Loucy (cell line): ENCODE measurements at regions not wholly inside any gene's neighbourhood (a gene's known extent, or its start where the extent isn't known, plus 50 kb on each side); places are given as distances from the start of the nearest gene placed in this dataset.

Experiments
- H2AFZ ChIP-seq: fragments of 200-600 bp; sonication (generic); 2 replicates; pipeline ENCODE4 v1.6.0; 2016; ENCODE audit warnings: antibody characterized with exemption, mild to moderate bottlenecking, low read length, moderate library complexity
- H3F3A ChIP-seq: fragments of 200-600 bp; 2 replicates; pipeline ENCODE4 v1.6.0; 2016; ENCODE audit warnings: antibody characterized with exemption, low read depth, mild to moderate bottlenecking
- H3K27me3 ChIP-seq: fragments of 200-600 bp; sonication (generic); 2 replicates; pipeline ENCODE4 v1.6.1; 2014; ENCODE audit warnings: low read length, mild to moderate bottlenecking; ENCODE audit not compliant: insufficient read depth, poor library complexity, severe bottlenecking
- H3K36me3 ChIP-seq: fragments of 200-600 bp; sonication (generic); 2 replicates; pipeline ENCODE4 v1.6.1; 2016; ENCODE audit warnings: low read length; ENCODE audit not compliant: insufficient read depth
- H3K4me1 ChIP-seq: fragments of 200-600 bp; sonication (generic); 2 replicates; pipeline ENCODE4 v1.5.1; 2014; ENCODE audit warnings: low read length, mild to moderate bottlenecking; ENCODE audit not compliant: insufficient read depth, poor library complexity, severe bottlenecking
- H3K4me2 ChIP-seq: fragments of 200-600 bp; sonication (generic); 2 replicates; pipeline ENCODE4 v1.6.0; 2014; ENCODE audit warnings: antibody characterized with exemption, low read length, low read depth, mild to moderate bottlenecking; ENCODE audit not compliant: poor library complexity, severe bottlenecking
- H3K4me3 ChIP-seq: fragments of 200-600 bp; sonication (generic); 2 replicates; pipeline ENCODE4 v1.5.1; 2014; ENCODE audit warnings: low read length, mild to moderate bottlenecking, mixed read lengths; ENCODE audit not compliant: poor library complexity, severe bottlenecking
- H3K79me2 ChIP-seq: fragments of 200-600 bp; sonication (generic); 2 replicates; pipeline ENCODE4 v1.6.1; 2014; ENCODE audit warnings: low read length; ENCODE audit not compliant: insufficient read depth
- H3K9ac ChIP-seq: fragments of 200-600 bp; sonication (generic); 2 replicates; pipeline ENCODE4 v1.6.0; 2014; ENCODE audit warnings: mild to moderate bottlenecking, low read depth, low read length, moderate library complexity; ENCODE audit not compliant: poor library complexity, severe bottlenecking
- H3K9me2 ChIP-seq: fragments of 200-600 bp; sonication (generic); replicated peaks from 2 replicates; pipeline ENCODE4 v1.6.1; 2016; ENCODE audit warnings: low read depth, low read length, mixed read lengths
- H3K9me3 ChIP-seq: fragments of 200-600 bp; sonication (generic); 2 replicates; pipeline ENCODE4 v1.6.1; 2014; ENCODE audit warnings: mild to moderate bottlenecking, antibody characterized with exemption, low read length, low read depth; ENCODE audit not compliant: insufficient read depth
- H4K20me1 ChIP-seq: fragments of 200-600 bp; sonication (generic); 2 replicates; pipeline ENCODE4 v1.6.0; 2014; ENCODE audit warnings: antibody characterized with exemption, low read length, mild to moderate bottlenecking; ENCODE audit not compliant: insufficient read depth, poor library complexity, severe bottlenecking
- EZH2phosphoT487 ChIP-seq: fragments of 200-600 bp; IDR thresholded peaks from 2 replicates; pipeline ENCODE4 v1.6.1; 2018; ENCODE audit warnings: antibody characterized with exemption, mild to moderate bottlenecking, moderate library complexity, borderline replicate concordance
- TF ChIP-seq, protein P1 (sequence below): fragments of 200-600 bp; sonication (generic); conservative IDR thresholded peaks from 2 replicates; pipeline ENCODE4 v1.5.1; 2014; ENCODE audit warnings: mild to moderate bottlenecking, antibody characterized with exemption, low read length

DNA sequence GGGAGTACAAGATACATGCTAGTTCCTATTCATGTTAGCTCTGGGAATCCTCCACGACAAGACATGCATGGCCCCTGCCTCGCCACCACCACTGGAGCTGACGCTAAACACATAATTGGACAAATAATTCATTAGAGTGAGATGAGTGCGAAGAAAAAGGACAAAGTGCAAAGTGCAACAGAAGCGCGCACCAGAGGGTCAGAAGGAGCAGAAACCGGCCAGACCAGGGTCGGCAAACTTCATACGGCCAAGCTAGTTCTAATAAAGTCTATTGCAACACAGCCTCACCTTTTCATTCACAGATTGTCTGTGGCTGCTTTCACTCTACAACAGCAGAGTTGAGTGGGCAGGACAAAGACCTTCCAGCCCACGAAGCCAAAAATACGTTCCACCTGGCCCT, 266.1 kb upstream of the KLHL29 start:
- H3K9ac ChIP-seq: no peak overlapping the region
- H4K20me1 ChIP-seq: no peaks in the 10 kb centered on the region
- H3K9me2 ChIP-seq: no peaks in the 10 kb centered on the region
- H3K4me2 ChIP-seq: no peak overlapping the region
- no peaks in the 10 kb centered on the region for H3K4me1 ChIP-seq
- 0 out of 2 replicates have a peak, but pooled peaks cover 2% of the 10 kb centered on the region for H3K9me3 ChIP-seq
- no peaks in the 10 kb centered on the region for H3K27me3 ChIP-seq
- no peaks in the 10 kb centered on the region for H3K36me3 ChIP-seq
- no peak overlapping the region for H3K4me3 ChIP-seq
- TF ChIP-seq EZH2phosphoT487: no peak
- TF ChIP-seq, protein P1, sequence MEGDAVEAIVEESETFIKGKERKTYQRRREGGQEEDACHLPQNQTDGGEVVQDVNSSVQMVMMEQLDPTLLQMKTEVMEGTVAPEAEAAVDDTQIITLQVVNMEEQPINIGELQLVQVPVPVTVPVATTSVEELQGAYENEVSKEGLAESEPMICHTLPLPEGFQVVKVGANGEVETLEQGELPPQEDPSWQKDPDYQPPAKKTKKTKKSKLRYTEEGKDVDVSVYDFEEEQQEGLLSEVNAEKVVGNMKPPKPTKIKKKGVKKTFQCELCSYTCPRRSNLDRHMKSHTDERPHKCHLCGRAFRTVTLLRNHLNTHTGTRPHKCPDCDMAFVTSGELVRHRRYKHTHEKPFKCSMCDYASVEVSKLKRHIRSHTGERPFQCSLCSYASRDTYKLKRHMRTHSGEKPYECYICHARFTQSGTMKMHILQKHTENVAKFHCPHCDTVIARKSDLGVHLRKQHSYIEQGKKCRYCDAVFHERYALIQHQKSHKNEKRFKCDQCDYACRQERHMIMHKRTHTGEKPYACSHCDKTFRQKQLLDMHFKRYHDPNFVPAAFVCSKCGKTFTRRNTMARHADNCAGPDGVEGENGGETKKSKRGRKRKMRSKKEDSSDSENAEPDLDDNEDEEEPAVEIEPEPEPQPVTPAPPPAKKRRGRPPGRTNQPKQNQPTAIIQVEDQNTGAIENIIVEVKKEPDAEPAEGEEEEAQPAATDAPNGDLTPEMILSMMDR: no peak
- no peak overlapping the region for H2AFZ ChIP-seq
- H3F3A ChIP-seq: no peaks in the 10 kb centered on the region
- no peaks in the 10 kb centered on the region for H3K79me2 ChIP-seq

DNA sequence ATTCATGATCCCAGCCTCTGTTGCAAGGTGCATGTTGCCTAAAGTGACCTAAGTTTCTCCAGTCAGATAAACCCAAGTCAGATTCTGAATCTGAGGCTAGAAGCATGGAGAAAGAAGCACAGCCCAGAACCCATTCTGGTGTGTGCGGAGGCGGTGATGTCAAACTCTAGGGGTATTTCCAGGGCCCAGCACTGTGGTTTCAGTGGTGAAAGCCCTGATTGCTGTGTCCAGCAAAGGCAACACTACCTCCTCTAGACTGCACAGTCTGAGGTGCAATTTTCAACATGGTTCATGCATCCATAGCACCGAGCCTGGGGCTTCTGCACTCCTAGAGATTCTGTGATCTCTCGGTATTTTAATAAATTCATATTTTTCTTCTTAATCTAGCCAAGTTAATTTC, 264.8 kb upstream of the KLHL29 start:
- H2AFZ ChIP-seq: no peak overlapping the region
- H3K4me3 ChIP-seq: no peak overlapping the region
- no peaks in the 10 kb centered on the region for H4K20me1 ChIP-seq
- H3K27me3 ChIP-seq: no peaks in the 10 kb centered on the region
- TF ChIP-seq, protein P1: no peak
- no peak for TF ChIP-seq EZH2phosphoT487
- no peaks in the 10 kb centered on the region for H3K9me2 ChIP-seq
- H3K4me1 ChIP-seq: no peaks in the 10 kb centered on the region
- no peak overlapping the region for H3K9ac ChIP-seq
- no peaks in the 10 kb centered on the region for H3K36me3 ChIP-seq
- H3K79me2 ChIP-seq: no peaks in the 10 kb centered on the region
- no peaks in the 10 kb centered on the region for H3F3A ChIP-seq
- 0 out of 2 replicates have a peak, but pooled peaks cover 2% of the 10 kb centered on the region for H3K9me3 ChIP-seq
- H3K4me2 ChIP-seq: no peak overlapping the region

- TF ChIP-seq, protein P1: no peak
- TF ChIP-seq EZH2phosphoT487: no peak
- no peaks in the 10 kb centered on the region for H3F3A ChIP-seq
Observed at GRCh38 chr2:23121968-23122648, 262.9 kb upstream of the KLHL29 start.

More at GRCh38 chr2:23121968-23122648, 262.9 kb upstream of the KLHL29 start:
- no peak overlapping the region for H2AFZ ChIP-seq
- no peaks in the 10 kb centered on the region for H3K79me2 ChIP-seq
- no peak overlapping the region for H3K9ac ChIP-seq
- H3K4me2 ChIP-seq: no peak overlapping the region
- H3K9me2 ChIP-seq: no peaks in the 10 kb centered on the region
- H4K20me1 ChIP-seq: no peaks in the 10 kb centered on the region
- no peaks in the 10 kb centered on the region for H3K36me3 ChIP-seq
- H3K4me1 ChIP-seq: no peaks in the 10 kb centered on the region
- no peaks in the 10 kb centered on the region for H3K27me3 ChIP-seq
- H3K4me3 ChIP-seq: no peak overlapping the region
- H3K9me3 ChIP-seq: 0 out of 2 replicates have a peak, but pooled peaks cover 2% of the 10 kb centered on the region
